ENCODE measurements at regions not wholly inside any gene's neighbourhood (a gene's known extent, or its start where the extent isn't known, plus 50 kb on each side); places are given as distances from the start of the nearest gene placed in this dataset.

DNA sequence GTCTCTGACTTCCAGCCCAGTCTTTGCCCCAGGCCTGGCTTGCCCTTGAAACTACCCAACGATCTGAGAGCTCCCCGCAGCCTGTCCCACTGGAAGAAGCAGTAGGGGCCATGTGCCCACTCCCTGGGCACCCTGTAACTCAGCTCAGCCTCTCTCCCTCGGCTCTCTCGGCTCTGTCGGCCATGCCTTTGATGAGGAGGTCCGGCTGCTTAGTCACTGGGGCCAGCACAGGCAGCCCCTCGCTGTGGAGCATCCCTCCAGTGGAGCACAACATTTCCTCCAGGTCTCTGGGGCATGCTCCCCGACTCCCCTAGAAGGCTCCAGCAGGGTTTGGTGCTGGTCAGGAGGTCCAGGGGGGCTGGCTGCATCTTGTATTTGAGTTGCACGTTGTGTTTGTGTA lies 83.3 kb upstream of the DISP3 start:
- Histone ChIP-seq H3K27me3 (ENCODE audit: insufficient read depth in 3 of 3, low read length in 2 of 3) (peaks cover 0 to 61% (median 7%) of the 10 kb centered on the region in 3 donors), H3K36me3 (ENCODE audit: insufficient read depth in 1 of 2, low read depth in 1 of 2) (no peaks in the 10 kb centered on the region), H3K4me3 (no peak overlapping the region), H3K4me1 (no peaks in the 10 kb centered on the region), H3K9me3 (no peaks in the 10 kb centered on the region), H3K27ac (no peak overlapping the region)
- TF ChIP-seq, protein P1, sequence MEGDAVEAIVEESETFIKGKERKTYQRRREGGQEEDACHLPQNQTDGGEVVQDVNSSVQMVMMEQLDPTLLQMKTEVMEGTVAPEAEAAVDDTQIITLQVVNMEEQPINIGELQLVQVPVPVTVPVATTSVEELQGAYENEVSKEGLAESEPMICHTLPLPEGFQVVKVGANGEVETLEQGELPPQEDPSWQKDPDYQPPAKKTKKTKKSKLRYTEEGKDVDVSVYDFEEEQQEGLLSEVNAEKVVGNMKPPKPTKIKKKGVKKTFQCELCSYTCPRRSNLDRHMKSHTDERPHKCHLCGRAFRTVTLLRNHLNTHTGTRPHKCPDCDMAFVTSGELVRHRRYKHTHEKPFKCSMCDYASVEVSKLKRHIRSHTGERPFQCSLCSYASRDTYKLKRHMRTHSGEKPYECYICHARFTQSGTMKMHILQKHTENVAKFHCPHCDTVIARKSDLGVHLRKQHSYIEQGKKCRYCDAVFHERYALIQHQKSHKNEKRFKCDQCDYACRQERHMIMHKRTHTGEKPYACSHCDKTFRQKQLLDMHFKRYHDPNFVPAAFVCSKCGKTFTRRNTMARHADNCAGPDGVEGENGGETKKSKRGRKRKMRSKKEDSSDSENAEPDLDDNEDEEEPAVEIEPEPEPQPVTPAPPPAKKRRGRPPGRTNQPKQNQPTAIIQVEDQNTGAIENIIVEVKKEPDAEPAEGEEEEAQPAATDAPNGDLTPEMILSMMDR (IDR thresholded peaks at IDR 0.05) = no peak
- intact Hi-C loops (cut with DNase I) = no loop called here
- ATAC-seq (no peak), DNase-seq (no peak)
- 58 to 67% (median 63%) methylated on average over 9 of the region's 9 CpGs for WGBS, 3 donors

DNA sequence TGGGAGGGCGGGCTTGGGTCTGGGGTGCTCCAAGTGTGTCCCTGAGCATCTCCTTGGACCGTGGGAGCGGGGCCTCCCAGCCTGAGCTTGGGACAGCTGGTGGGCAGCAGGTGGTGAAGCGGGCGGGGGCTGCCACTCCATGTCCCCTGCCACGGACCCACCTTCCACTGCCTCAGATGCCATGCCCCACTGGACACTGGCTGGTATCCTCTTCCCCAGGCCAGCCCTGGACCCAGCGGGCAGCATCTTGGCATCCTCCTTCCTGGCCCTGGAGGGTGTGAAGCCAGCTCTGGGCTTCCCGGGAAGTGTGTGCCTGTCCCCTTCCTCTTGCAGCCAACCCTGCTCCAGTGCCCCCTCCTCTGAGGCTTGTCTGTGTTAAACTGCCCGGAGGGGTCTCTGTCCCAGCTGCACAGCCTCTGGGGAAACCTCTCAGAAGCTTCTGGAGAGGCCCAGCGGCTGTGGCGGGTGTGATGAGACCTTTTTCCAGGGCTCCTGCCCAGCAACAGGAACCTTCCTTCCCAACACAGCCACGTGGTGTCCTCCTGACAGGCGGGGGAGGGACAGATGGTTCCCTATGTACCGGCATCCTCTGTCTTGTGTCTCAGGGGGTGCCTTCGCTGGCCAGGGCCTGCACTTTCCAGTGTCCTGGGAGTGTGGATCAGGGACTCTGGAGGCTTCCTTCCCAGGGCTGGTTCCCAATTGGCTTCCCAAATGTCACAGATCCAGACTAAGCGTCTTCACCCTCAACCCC lies 81.6 kb upstream of the DISP3 start:
- no peak overlapping the region for H3K27ac ChIP-seq
- WGBS, 3 donors = 30 to 43% (median 42%) methylated on average over 15 to 16 of the region's 16 CpGs
- intact Hi-C loops (cut with DNase I) = no loop called here
- no peak for DNase-seq
- H3K9me3 ChIP-seq = no peaks in the 10 kb centered on the region
- peaks cover 0 to 63% (median 7%) of the 10 kb centered on the region in 3 donors for H3K27me3 ChIP-seq (ENCODE audit: insufficient read depth in 3 of 3, low read length in 2 of 3)
- no peak overlapping the region for H3K4me3 ChIP-seq
- TF ChIP-seq, protein P1 (IDR thresholded peaks at IDR 0.05) = no peak
- H3K4me1 ChIP-seq = no peaks in the 10 kb centered on the region
- ATAC-seq = no peak
- H3K36me3 ChIP-seq (ENCODE audit: insufficient read depth in 1 of 2, low read depth in 1 of 2) = no peaks in the 10 kb centered on the region

DNA sequence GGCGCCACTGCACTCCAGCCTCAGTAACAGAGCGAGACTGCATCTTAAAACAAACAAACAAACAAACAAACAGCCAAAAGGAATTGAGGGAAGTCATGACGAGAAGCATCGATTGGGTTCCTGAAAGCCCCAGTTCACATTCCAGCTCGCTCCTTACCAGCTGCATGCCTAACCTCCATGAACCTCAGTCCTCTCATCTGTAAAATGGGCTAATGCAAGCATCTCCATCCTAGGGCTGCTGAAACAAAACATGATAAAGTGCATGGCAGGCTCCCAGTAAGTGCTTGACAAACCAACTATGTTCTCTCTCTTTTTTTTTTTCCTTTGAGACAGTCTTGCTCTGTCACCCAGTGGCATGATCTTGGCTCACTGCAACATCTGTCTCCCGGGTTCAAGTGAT lies 79.7 kb upstream of the DISP3 start:
- no peak for ATAC-seq
- H3K4me1 ChIP-seq = no peaks in the 10 kb centered on the region
- TF ChIP-seq, protein P1 (IDR thresholded peaks at IDR 0.05) = no peak
- 85 to 87% (median 87%) methylated on average over 6 of the region's 6 CpGs for WGBS, 3 donors
- intact Hi-C loops (cut with DNase I) = no loop called here
- no peak overlapping the region for H3K4me3 ChIP-seq
- H3K9me3 ChIP-seq = no peaks in the 10 kb centered on the region
- H3K27ac ChIP-seq = no peak overlapping the region
- H3K36me3 ChIP-seq (ENCODE audit: insufficient read depth in 1 of 2, low read depth in 1 of 2) = no peaks in the 10 kb centered on the region
- peaks cover 0 to 54% (median 6%) of the 10 kb centered on the region in 3 donors for H3K27me3 ChIP-seq (ENCODE audit: insufficient read depth in 3 of 3, low read length in 2 of 3)
- no peak for DNase-seq

DNA sequence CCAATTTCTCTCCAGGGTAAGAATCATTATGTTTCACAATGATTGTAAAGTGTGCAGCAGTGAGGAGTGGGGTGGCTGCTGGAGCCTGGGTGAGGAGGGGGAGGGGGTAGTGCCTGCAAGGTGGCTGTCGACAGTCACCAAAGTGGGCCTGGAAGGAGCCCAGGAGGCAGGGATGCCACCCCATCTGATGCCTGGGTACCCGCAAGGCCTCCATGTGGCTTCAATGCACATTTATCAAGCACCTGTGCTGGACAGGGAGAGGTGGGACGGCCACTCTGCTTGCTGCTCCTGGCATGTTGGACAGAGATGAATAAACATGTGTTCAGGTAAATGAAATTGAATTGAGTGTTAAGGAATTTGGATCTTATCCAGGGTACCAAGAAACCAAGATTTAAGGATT lies 78.8 kb upstream of the DISP3 start:
- intact Hi-C loops (cut with DNase I) = no loop called here
- Histone ChIP-seq H3K4me1 (no peaks in the 10 kb centered on the region), H3K9me3 (no peaks in the 10 kb centered on the region), H3K36me3 (ENCODE audit: insufficient read depth in 1 of 2, low read depth in 1 of 2) (no peaks in the 10 kb centered on the region), H3K27ac (no peak overlapping the region), H3K4me3 (no peak overlapping the region), H3K27me3 (ENCODE audit: insufficient read depth in 3 of 3, low read length in 2 of 3) (peaks cover 0 to 45% (median 6%) of the 10 kb centered on the region in 3 donors)
- DNase-seq (no peak), ATAC-seq (no peak)
- TF ChIP-seq, protein P1 (IDR thresholded peaks at IDR 0.05) = no peak
- 67 to 73% (median 68%) methylated on average over 3 of the region's 3 CpGs for WGBS, 3 donors

GRCh38 chr1:11400567-11400966 lies 78.4 kb upstream of the DISP3 start:
- Histone ChIP-seq H3K27me3 (ENCODE audit: insufficient read depth in 3 of 3, low read length in 2 of 3) (peaks cover 0 to 41% (median 6%) of the 10 kb centered on the region in 3 donors), H3K36me3 (ENCODE audit: insufficient read depth in 1 of 2, low read depth in 1 of 2) (no peaks in the 10 kb centered on the region), H3K4me3 (no peak overlapping the region), H3K27ac (no peak overlapping the region), H3K9me3 (no peaks in the 10 kb centered on the region), H3K4me1 (no peaks in the 10 kb centered on the region)
- DNase-seq (no peak), ATAC-seq (no peak)
- WGBS, 3 donors = 76 to 82% (median 79%) methylated on average over 7 of the region's 7 CpGs
- TF ChIP-seq, protein P1 (IDR thresholded peaks at IDR 0.05) = no peak
- intact Hi-C loops (cut with DNase I) = no loop called here

Measured in psoas muscle (tissue), 7 donors.